OCI-LY3 (cell line): ENCODE measurements at regions not wholly inside any gene's neighbourhood (a gene's known extent, or its start where the extent isn't known, plus 50 kb on each side); places are given as distances from the start of the nearest gene placed in this dataset.

Experiments used
- CTCF ChIP-seq: fragments of 200-600, 300-600 bp; sonication (generic); IDR thresholded peaks from 2 replicates; pipeline ENCODE4 v1.5.1; 2014; ENCODE audit warnings: antibody characterized with exemption, low read length, low read depth
- EZH2phosphoT487 ChIP-seq: fragments of 200-600 bp; shearing (Covaris generic); IDR thresholded peaks from 2 replicates; pipeline ENCODE4 v1.6.1; 2018; ENCODE audit warnings: antibody characterized with exemption, mixed run types, low read depth

- TF ChIP-seq CTCF (no peak), EZH2phosphoT487 (no peak)
These were observed 616.3 kb downstream of the UTRN start for GRCh38 chr6:144901412-144901811.
